CD4-positive, alpha-beta T cell treated with Interleukin-2 at 100 ng/mL for 4 hours (primary cell): ENCODE measurements at regions not wholly inside any gene's neighbourhood (a gene's known extent, or its start where the extent isn't known, plus 50 kb on each side); places are given as distances from the start of the nearest gene placed in this dataset.
A peak's percentile ranks its signal among the peaks of the same experiment; 100 is the strongest.

ENCODE experiments used
- DNase-seq: peaks from one replicate; pipeline ENCODE4 v3.0.0-alpha.2; 2020; ENCODE audit warnings: low spot score

- DNase-seq, result no peak
Observed at GRCh38 chr3:72341920-72342319, 506.3 kb downstream of the SHQ1 start.

- no peak for DNase-seq
Observed at GRCh38 chr3:72341380-72341770, 506.9 kb downstream of the SHQ1 start.

GRCh38 chr3:72340476-72341379, 507.5 kb downstream of the SHQ1 start:
- DNase-seq, result no peak

- no peak for DNase-seq
Observed at GRCh38 chr3:72340056-72340455, 508.2 kb downstream of the SHQ1 start.

GRCh38 chr3:72339670-72340030, 508.6 kb downstream of the SHQ1 start:
- DNase-seq, result no peak

- peak; percentile 20 for DNase-seq
Observed at GRCh38 chr3:72338942-72339669, 509.1 kb downstream of the SHQ1 start.

- peak; percentile 3 for DNase-seq
Observed at GRCh38 chr3:72338082-72338941, 509.9 kb downstream of the SHQ1 start.

- no peak for DNase-seq
Observed at GRCh38 chr3:72337480-72337855, 510.8 kb downstream of the SHQ1 start.

GRCh38 chr3:72336821-72337479, 511.3 kb downstream of the SHQ1 start:
- DNase-seq, result no peak

- DNase-seq, result no peak
Observed at GRCh38 chr3:72336114-72336651, 512.1 kb downstream of the SHQ1 start.

GRCh38 chr3:72335458-72336095, 512.7 kb downstream of the SHQ1 start:
- DNase-seq, result no peak

- no peak for DNase-seq
Observed at GRCh38 chr3:72334681-72335457, 513.4 kb downstream of the SHQ1 start.

- DNase-seq, result no peak
Observed at GRCh38 chr3:72332689-72333088, 515.6 kb downstream of the SHQ1 start.

- no peak for DNase-seq
Observed at GRCh38 chr3:72332036-72332435, 516.2 kb downstream of the SHQ1 start.

GRCh38 chr3:72331076-72331475, 517.2 kb downstream of the SHQ1 start:
- DNase-seq, result no peak

- DNase-seq, result no peak
Observed at GRCh38 chr3:72329354-72329753, 518.9 kb downstream of the SHQ1 start.

- no peak for DNase-seq
Observed at GRCh38 chr3:72328755-72329277, 519.4 kb downstream of the SHQ1 start.

GRCh38 chr3:72327008-72327407, 521.2 kb downstream of the SHQ1 start:
- no peak for DNase-seq

- DNase-seq, result no peak
Observed at GRCh38 chr3:72324253-72324811, 523.9 kb downstream of the SHQ1 start.

- no peak for DNase-seq
Observed at GRCh38 chr3:72323773-72324172, 524.5 kb downstream of the SHQ1 start.
